HG02852 (cell line): ENCODE measurements at regions not wholly inside any gene's neighbourhood (a gene's known extent, or its start where the extent isn't known, plus 50 kb on each side); places are given as distances from the start of the nearest gene placed in this dataset.

Source experiments
- ATAC-seq: cut with Tn5 transposase; IDR thresholded peaks from one replicate; pipeline ENCODE4 v1.9.1; 2021; ENCODE audit warnings: mild to moderate bottlenecking, moderate library complexity; ENCODE audit not compliant: unreplicated experiment

DNA sequence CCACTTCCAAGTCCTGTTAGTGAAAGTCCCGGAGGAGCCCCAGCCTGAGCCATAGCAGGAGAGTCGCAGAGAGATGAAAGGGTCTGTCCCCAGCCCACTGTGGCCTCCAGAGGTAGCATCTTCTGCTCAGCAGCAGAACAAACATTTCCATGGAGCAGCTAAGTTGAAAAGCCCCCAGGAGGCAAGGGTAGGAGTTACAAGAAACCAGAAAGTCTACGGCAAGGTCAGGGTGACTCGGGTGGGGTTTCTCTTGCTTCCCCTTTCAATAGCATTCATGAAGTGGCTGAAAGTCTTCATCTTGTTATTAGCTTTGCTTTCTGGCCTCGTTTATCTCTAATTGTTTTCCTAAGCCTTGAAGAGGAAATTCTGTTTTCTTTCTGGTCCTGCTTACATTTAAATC, 151.2 kb upstream of the DIO3 start:
- ATAC-seq, result no peak

- ATAC-seq, result no peak
These were observed 150.1 kb upstream of the DIO3 start for GRCh38 chr14:101411151-101411550.

GRCh38 chr14:101411779-101412178, 149.5 kb upstream of the DIO3 start:
- no peak for ATAC-seq

- ATAC-seq, result no peak
These were observed 148.6 kb upstream of the DIO3 start for GRCh38 chr14:101412739-101413138.

GRCh38 chr14:101417434-101417833, 143.9 kb upstream of the DIO3 start:
- ATAC-seq, result no peak

DNA sequence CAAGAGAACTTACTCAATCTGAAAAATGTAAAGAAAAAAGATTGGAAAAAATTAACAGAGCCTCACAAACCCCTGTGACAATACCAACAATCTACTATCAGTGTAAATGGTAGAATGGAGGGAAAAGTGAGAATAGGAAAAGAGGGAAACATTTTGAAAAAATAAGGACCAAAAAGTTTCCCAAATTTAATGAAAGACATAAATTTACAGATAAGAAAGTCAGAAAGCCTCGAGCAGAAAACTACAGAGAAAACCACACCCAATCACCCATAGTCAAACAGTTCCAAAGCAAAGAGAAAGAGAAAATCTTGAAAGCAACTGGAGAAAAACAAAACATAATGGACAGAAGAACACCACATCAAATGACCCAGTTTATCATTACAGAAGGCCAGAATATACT, 142.7 kb upstream of the DIO3 start:
- no peak for ATAC-seq

- no peak for ATAC-seq
These were observed 134.8 kb upstream of the DIO3 start for GRCh38 chr14:101426466-101426865.

DNA sequence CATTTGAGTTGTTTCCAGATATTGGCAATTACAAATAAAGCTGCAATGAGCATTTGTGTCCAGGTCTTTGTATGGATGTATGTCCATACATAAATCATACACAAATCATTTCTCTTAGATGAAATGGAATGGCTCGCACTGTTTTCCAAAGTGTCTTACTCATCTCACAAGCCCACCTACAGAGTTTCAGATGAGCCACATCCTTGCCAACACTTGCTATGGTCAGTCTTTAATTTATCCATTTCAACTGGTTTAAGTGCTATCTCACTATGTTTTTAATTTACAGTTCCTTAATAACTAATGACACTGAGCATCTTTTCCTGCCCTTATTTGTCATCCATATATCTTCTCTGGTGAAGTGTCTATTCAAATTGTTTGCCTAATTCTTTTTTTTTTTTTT, 132.9 kb upstream of the DIO3 start:
- no peak for ATAC-seq

DNA sequence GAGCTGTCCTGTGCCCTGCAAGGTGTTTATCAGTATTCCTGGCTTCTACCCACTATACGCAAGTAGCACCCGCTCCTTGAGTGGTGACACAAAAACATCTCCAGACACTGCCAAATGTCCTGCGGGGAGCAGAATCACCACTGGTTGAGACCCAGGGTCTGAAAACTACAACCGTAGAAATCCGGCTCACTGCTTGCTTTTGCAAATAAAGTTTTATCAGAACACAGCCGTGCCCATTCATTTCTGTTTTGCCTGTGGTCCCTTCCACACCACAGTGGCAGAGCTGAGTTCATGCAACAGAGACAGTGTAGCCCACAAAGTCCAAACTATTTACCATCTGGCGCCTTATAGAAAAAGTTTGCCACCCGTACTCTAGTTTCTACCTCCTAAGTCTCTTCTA, 125.7 kb upstream of the DIO3 start:
- ATAC-seq, result no peak

DNA sequence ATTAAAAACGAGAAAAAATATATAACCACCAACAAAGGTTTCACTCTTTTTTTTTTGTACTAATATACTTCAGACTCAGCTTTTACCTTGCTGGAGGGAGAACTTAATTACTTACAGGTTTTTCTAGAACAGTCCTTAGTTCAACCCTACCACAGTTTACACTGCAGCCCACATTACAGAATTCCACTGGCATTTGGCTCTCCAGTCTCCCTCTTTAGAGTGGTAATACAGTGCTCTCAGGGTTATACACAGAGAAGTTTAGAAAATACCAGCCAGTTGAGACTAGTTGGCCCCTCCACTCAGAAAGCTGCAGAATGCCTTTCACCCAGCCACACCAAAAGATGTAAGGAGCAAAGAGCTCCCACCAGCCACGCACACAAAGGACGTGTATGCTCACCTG, 122.3 kb upstream of the DIO3 start:
- ATAC-seq, result no peak

DNA sequence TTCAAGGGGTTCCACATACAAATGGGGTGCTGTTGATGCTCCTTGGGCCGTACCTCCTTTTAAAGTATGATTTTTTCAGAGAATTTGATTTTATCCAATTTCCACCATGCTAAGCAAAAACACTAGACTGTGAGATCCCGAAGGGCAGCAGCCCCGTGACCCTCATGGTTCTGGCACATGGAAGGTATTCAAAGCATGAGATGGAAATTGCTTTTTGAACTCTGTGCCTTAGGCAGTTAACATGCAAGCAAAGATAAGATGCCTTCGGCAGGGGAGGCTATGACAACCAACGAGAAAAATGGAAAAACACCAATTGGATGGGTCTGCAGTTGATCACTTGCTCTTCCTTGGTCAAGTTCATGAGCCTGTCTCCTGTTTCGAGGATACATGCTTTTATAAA, 120.8 kb upstream of the DIO3 start:
- ATAC-seq, result no peak

GRCh38 chr14:101441710-101442109, 119.6 kb upstream of the DIO3 start:
- ATAC-seq, result no peak

DNA sequence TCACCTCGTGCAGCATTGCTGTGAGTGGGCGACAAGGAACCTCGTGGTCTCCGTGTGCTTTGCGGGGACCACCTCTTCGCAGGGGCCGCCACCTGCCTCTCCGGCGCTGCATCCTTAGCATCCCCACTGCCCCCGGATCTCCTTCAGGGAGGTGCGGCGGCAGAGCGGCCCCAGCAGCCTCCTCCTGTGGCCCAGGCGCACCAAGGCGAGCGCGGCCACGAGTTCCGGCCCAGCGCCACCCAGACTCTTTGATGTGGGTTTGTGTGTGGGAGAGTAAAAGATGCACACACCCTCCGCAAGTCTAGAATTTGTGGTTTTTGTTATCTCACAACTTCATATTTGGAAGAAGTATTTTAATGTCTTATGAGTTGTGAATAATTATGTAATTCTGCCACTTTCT, 118.8 kb upstream of the DIO3 start:
- ATAC-seq, result no peak

DNA sequence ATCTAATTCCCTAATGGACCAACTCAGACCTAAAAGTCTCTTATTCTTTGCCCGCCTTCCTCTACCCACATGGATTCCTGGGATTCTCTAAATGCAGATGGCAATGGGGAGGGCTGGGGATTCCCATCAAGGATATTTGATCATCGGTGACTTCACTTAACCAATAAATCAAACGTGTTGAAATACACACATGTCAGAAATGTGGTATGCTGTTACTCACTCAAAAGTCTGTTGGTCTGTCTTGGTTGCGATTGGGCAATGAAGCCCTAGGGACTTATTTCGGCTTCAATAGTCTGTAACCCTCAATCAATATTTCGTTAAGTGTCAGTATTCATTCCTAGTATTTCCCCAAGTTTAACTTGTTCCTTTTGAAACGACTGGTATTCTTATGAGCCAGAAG, 117.2 kb upstream of the DIO3 start:
- no peak for ATAC-seq

DNA sequence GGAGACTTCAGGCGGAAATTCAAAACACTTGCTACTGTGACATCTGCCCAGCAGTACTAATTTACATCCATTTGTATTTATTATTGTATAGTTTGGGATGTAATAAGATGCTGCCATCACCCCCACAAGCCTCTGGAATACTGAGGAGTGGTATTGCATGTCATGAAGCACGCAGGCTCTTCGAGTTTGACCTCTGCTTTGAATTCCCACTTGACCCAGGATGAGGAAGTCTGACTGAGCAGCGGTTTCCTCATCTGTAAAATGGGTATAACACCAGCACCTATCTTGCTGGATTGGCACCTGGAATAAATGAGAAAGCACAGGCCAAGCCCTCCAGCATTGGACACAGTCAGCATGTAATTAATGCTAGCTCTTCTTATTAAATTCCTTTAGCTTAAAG, 116.0 kb upstream of the DIO3 start:
- ATAC-seq, result no peak

DNA sequence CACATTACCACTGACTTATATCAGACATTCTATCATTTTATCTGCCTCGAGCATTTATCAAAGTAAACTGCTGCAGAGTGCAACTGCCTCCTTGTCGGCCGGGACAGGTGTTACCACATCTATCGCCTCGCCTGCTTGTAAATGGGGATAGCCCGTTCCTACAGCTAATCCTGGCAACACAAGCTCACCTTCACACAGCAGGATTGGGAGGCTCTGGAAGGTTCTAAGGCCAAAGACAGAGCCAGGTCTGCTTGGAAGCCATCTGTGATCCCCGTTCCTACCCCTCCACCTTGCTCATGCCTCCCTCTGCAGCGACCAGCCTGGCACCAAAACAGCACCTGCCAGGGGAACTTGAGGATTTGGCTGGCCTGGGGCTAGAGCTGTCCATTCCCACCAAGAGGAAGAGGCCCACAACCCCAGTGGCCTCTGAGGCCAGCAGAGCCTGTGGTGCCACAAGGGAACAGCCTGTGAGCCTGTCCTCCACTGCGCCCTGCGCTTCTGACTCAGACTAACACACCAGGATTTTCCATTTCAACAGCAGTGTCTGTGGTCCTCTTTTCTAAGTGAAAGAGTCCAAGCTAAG, 114.8 kb upstream of the DIO3 start:
- no peak for ATAC-seq

- ATAC-seq, result no peak
These were observed 112.2 kb upstream of the DIO3 start for GRCh38 chr14:101449114-101449513.

- no peak for ATAC-seq
These were observed 110.1 kb upstream of the DIO3 start for GRCh38 chr14:101451166-101451565.

- no peak for ATAC-seq
These were observed 108.1 kb upstream of the DIO3 start for GRCh38 chr14:101453225-101453624.

DNA sequence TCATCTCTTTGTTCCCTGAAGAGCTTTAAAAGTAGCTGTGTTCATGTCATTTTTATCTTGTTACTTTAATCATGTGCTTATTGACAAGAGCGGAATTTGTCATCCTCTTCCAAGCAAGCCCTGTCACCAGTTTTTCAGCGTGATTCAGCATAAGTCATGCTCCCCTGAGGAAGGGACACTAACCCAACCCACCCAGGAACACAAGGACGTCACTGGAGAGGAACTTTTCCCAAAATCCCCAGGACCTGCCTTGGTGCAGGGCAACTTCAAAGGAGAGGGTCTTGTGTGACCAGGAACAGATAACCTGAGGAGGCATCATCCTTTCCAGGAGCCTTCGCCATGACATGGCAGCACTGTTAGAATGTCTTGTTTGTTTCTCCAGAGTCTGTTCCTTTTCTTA, 107.1 kb upstream of the DIO3 start:
- no peak for ATAC-seq

- ATAC-seq, result no peak
These were observed 104.8 kb upstream of the DIO3 start for GRCh38 chr14:101456246-101457175.

DNA sequence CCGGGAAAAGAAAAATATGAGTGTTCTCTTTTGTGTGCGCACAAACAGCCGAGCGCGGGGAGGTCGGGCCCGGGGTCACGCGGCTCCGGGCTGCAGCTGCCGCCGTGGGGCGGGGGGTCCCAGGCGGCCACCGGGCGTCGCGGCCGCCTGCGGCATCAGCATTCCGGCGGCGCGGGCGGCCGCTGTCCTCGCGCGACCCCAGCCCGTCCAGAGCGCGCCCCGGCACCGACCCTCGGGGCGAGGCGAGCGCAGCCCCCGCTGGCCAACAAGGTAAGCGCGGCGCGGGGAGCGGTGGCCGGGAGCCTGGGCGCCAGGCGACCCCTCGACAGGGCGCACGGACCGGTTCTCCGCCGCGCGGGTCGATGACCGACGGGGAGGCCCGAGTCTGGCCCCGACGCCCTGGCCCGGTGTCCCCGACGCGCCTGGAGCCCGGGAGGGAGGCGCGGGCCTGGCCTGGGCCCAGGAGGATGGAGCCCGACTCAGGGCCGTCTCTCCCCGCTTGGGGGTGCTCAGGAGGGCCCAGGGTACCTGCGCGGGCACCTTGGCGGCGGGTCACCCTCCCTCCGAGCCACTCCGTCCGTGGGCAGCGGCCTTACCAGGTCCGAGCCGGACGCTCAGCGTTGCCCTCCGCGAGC, 103.9 kb upstream of the DIO3 start:
- no peak for ATAC-seq
